ENCODE measurements at regions not wholly inside any gene's neighbourhood (a gene's known extent, or its start where the extent isn't known, plus 50 kb on each side); places are given as distances from the start of the nearest gene placed in this dataset.

DNA sequence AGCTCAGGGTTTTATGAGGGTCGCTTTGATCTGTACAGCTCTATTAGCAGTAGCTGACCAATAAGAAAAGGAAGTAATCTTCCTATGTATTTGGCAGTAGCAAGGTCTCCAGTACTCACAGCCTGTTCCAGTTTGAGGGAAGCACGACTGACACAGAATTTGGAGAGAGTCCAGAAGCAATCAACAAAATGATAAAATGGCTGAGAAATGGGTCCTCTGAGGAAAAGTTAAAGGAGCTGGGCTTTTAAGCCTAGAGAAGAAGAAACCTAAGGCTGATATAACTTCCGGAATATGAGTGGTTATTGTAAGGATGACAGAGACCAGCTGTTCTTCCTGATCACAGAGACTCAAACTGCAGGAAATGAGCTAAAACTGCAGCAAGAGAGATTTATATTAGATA lies 382.8 kb downstream of the GPD2 start:
- TF ChIP-seq, protein P1, sequence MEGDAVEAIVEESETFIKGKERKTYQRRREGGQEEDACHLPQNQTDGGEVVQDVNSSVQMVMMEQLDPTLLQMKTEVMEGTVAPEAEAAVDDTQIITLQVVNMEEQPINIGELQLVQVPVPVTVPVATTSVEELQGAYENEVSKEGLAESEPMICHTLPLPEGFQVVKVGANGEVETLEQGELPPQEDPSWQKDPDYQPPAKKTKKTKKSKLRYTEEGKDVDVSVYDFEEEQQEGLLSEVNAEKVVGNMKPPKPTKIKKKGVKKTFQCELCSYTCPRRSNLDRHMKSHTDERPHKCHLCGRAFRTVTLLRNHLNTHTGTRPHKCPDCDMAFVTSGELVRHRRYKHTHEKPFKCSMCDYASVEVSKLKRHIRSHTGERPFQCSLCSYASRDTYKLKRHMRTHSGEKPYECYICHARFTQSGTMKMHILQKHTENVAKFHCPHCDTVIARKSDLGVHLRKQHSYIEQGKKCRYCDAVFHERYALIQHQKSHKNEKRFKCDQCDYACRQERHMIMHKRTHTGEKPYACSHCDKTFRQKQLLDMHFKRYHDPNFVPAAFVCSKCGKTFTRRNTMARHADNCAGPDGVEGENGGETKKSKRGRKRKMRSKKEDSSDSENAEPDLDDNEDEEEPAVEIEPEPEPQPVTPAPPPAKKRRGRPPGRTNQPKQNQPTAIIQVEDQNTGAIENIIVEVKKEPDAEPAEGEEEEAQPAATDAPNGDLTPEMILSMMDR (IDR thresholded peaks at IDR 0.05; ENCODE audit: insufficient read depth, low read length, poor library complexity, severe bottlenecking) = no peak
- no peak for TF ChIP-seq EZH2phosphoT487 (conservative IDR thresholded peaks at IDR 0.05; ENCODE audit: low read length)

Data from SU-DHL-6 (cell line).